Activated CD4-positive, CD25-positive, alpha-beta regulatory T cell treated with anti-CD3 and anti-CD28 coated beads, Interleukin-2, amount 50 U/mL, for 24 hours (primary cell): ENCODE measurements at regions not wholly inside any gene's neighbourhood (a gene's known extent, or its start where the extent isn't known, plus 50 kb on each side); places are given as distances from the start of the nearest gene placed in this dataset.
"Not testable (repeated sequence)": the region's sequence is repeated elsewhere in the genome, so short reads cannot be mapped to it uniquely, and the experiment has no call there.

Source experiments
- ATAC-seq, 2 donors: fragments of 150-1000 bp; cut with Tn5 transposase; one replicate each; pipeline ENCODE4 v1.10.0; 2021; ENCODE audit warnings: mild to moderate bottlenecking in 1 of 2, moderate library complexity in 1 of 2

- no peak for ATAC-seq
Measured at GRCh38 chr14:55986069-55986468, 132.1 kb upstream of the PELI2 start.

GRCh38 chr14:56000846-56001245 is 117.4 kb upstream of the PELI2 start:
- no peak for ATAC-seq

GRCh38 chr14:56002342-56002741 is 115.9 kb upstream of the PELI2 start:
- ATAC-seq: no peak

DNA sequence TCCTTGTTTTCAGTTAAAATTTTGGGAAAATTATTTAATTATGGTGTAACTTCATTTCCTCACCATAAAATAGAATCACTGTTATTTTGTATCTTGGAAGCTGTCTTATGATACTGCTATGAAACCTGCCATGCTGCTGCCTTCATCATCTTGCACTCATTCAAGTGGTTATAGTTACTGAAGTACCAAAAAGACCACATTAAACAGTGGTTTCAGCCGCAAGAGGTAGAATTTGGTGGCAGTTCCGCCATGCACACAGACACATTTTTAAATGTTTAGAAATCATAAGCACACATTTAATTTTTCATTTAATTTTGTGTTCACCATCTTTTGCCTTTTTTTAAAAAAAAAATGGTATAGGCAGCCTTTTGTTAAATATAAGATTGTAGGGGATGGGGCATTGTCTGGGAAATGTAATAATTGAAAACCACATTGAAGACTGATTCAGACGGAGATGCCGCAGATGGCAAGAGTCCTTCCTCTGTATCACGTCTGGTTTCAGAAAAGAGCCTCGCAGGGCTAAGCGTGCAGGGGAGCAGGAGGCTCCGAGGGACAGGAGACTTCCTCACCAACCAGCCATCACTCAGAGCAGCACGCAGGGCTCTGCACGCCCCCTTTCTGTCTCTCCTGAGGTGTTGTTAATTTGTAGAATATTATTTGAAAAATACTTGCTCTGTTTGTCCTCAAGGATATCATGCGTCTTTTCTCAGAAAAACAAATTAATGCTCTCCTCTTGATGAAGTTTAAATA is 115.2 kb upstream of the PELI2 start:
- ATAC-seq: peak; percentile 82 to 87

- no peak for ATAC-seq
Measured at GRCh38 chr14:56004323-56004722, 113.9 kb upstream of the PELI2 start.

GRCh38 chr14:56004786-56005185 is 113.4 kb upstream of the PELI2 start:
- peak; percentile 78 to 79 for ATAC-seq

DNA sequence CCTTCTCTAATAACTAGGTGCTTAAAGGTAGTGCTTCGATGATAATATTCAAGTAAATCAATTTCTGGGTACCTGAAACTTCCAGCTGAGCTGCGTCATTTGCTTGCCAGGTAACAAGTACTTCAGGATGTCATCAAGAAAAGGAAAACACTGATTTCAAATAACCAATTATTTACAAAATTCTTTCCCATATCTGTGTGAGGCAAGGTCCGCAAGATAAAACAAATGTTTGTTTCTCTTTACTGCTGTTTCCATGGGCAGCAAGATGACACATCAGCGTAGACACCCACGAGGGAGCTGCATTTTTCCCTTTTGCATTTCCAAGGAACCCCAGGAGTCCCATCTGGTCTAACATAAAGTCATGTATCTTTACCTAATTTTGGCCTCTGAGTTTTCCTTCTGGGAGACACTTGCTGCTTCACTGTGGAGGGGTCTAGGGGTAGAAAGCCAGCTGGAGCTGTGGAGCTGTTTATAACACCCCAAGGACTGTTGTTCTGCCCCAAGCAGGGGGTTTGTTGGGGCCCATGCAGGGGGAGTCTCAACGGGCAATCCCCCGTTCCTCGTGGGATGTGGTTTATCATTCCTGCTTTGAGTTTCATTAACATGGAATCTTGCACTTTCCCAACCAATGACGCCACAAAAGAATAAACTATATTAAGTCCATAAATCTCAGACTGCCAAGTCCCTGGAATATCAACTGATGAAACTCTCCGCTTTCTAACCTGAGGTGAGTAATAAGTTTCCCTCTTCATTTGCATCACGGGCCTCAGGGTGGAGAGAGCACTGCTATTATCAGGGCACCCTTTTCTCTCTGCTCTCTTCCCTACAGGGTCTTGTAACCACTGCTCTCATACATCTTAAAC is 112.8 kb upstream of the PELI2 start:
- ATAC-seq: no peak

DNA sequence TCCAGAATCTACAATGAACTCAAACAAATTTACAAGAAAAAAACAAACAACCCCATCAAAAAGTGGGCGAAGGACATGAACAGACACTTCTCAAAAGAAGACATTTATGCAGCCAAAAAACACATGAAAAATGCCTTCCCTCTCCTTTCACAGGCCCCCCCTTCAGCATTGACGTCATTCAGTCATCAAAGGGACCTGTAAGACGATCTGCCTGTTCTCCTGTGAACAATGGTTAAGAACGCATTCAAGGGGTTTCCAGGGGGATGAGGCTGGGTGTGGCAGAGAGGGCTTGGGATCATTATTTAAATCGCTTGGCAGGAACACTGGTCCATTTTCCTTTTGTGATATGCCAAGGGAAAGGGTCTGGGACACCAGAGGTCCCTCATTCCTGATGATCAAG is 110.7 kb upstream of the PELI2 start:
- not testable (repeated sequence) for ATAC-seq

- no peak for ATAC-seq
Measured at GRCh38 chr14:56008150-56008549, 110.1 kb upstream of the PELI2 start.

- not testable (repeated sequence) for ATAC-seq
Measured at GRCh38 chr14:56008661-56009060, 109.5 kb upstream of the PELI2 start.

- no peak for ATAC-seq
Measured at GRCh38 chr14:56023661-56024081, 94.5 kb upstream of the PELI2 start.

GRCh38 chr14:56025191-56025590 is 93.0 kb upstream of the PELI2 start:
- ATAC-seq: no peak

- ATAC-seq: no peak
Measured at GRCh38 chr14:56026506-56026905, 91.7 kb upstream of the PELI2 start.

- no peak for ATAC-seq
Measured at GRCh38 chr14:56027421-56027820, 90.8 kb upstream of the PELI2 start.

DNA sequence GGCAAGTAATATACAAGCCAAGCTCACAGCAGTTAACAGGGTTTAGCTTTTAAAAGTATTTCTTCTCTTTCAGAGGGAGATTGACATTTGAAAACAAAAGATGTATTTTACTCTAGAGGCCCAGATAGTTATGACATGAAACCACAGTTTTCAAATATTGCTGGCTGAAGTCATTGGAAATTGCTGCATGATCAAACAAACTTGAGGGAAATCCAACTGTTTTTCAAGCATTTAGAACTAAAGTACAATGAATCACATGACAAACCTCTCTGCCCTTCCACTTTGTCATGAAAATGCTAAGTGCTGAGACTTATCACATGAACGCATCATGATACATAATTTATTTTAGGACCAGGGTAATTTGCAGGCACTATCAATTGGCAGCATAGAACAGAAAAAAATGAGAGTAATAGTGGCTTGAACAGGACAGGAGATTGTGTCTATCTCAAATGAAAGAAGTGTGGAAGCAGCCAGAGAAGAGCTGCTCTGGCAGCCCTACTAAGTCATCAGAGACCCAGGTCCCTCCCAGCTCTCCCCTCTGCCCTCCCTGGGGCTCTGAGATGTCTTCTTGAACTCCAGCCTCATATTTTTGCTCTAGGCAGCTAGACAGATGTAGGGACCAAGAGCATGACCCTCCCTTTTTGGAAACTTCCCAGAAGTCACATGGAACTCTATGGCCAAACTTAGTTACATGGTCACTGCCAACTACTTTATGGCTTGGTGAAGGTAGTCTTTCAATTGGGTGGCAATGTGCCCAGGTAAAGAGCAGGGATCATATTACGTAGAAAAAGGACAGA is 90.1 kb upstream of the PELI2 start:
- no peak for ATAC-seq

- ATAC-seq: no peak
Measured at GRCh38 chr14:56036353-56036752, 81.9 kb upstream of the PELI2 start.

- no peak for ATAC-seq
Measured at GRCh38 chr14:56040121-56040520, 78.1 kb upstream of the PELI2 start.

- no peak for ATAC-seq
Measured at GRCh38 chr14:56044196-56044595, 74.0 kb upstream of the PELI2 start.

GRCh38 chr14:56046546-56046945 is 71.7 kb upstream of the PELI2 start:
- no peak for ATAC-seq

- ATAC-seq: no peak
Measured at GRCh38 chr14:56046996-56047395, 71.2 kb upstream of the PELI2 start.

GRCh38 chr14:56049536-56049935 is 68.7 kb upstream of the PELI2 start:
- no peak for ATAC-seq

DNA sequence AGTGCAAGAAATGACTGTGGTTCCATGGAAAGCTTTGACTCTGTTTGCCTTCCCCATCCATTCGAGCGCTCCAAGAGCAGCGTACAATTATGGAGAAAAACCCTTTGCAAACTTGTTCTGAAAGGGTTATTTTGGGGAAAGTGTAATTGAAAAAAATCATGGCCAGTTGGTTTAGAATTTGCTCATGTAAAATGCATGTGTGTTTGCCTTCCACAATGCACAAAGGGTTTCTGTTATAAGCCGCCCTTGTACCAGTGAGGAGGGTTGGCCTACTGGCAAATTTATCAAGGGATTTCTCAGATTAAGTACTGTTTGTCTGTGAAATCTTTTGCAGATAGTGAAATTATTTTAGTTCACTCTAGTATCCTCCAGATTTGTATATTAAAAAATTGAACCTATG is 62.7 kb upstream of the PELI2 start:
- no peak for ATAC-seq

DNA sequence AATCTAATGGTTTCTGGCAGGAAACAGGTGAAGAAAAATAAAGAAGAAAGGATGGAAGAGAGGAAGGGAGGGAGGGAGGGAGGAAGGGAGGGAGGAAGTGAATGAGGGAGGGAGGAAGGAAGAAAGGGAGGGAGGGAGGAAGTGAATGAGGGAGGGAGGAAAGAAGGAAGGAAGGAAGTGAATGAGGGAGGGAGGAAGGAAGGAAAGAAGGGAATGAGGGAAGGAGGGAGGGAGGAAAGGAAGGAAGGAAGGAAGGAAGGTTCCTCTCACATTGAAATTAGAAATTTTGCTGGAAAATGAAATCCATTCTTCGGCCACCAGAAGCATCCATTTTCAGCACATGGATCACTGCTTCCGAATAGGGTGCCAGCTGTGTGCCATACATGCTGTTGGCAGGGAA is 62.2 kb upstream of the PELI2 start:
- ATAC-seq: no peak
